SK-N-SH (cell line): ENCODE measurements at regions not wholly inside any gene's neighbourhood (a gene's known extent, or its start where the extent isn't known, plus 50 kb on each side); places are given as distances from the start of the nearest gene placed in this dataset.

Source experiments
- CTCF ChIA-PET: fragments of 300-600, 350-600 bp; formaldehyde crosslinking; extraction: SDS; loops from one replicate; lab custom pipeline; 2021; lab: Yijun Ruan, JAX
- POLR2A ChIA-PET: fragments of 350-600 bp; sonication (Branson Sonifier 250); formaldehyde crosslinking; extraction: SDS; loops from one replicate; lab custom pipeline; 2020; ENCODE audit warnings: antibody characterized with exemption, inconsistent platforms; lab: Yijun Ruan, JAX
- DNase-seq: peaks from one replicate; pipeline ENCODE4 v3.0.0; 2012
- H2AFZ ChIP-seq: fragments of 200-600 bp; sonication (generic); 2 replicates; pipeline ENCODE4 v1.8.1; 2016; ENCODE audit warnings: antibody characterized with exemption, mild to moderate bottlenecking, low read depth
- H3F3A ChIP-seq: fragments of 200-600 bp; sonication (generic); replicated peaks from 2 replicates; pipeline ENCODE3; 2016; ENCODE audit warnings: antibody characterized with exemption, mild to moderate bottlenecking; ENCODE audit not compliant: insufficient read depth
- H3K27ac ChIP-seq, 2 experiments: fragments of 200-500 bp in 1 of 2; fragments of 200-600 bp in 1 of 2; sonication (Bioruptor generic) in 1 of 2; sonication (generic), shearing (Covaris generic) in 1 of 2; 2 replicates each; pipeline versions ENCODE4 v1.5.1 to v1.6.1; 2014 to 2016; ENCODE audit warnings: low read depth in 2 of 2, inconsistent platforms in 1 of 2, low read length in 1 of 2, mild to moderate bottlenecking in 1 of 2, mixed read lengths in 1 of 2
- H3K27me3 ChIP-seq: fragments of 200-600 bp; sonication (generic), shearing (Covaris generic); 2 replicates; pipeline ENCODE4 v1.6.1; 2016; ENCODE audit warnings: mixed run types; ENCODE audit not compliant: insufficient read depth
- H3K36me3 ChIP-seq, 2 experiments: fragments of 200-500 bp in 1 of 2; fragments of 200-600 bp in 1 of 2; sonication (Bioruptor generic) in 1 of 2; sonication (generic) in 1 of 2; replicated peaks in 1 of 2; 2 replicates each; pipeline versions ENCODE3 to v1.5.1; 2014 to 2016; ENCODE audit warnings: low read length in 1 of 2, mild to moderate bottlenecking in 1 of 2; ENCODE audit not compliant: insufficient read depth in 2 of 2, control insufficient read depth in 1 of 2
- H3K4me1 ChIP-seq, 2 experiments: fragments of 200-500 bp in 1 of 2; fragments of 200-600 bp in 1 of 2; sonication (Bioruptor generic) in 1 of 2; sonication (generic), shearing (Covaris generic) in 1 of 2; 2 replicates each; pipeline versions ENCODE4 v1.5.1 to v1.6.1; 2014 to 2016; ENCODE audit warnings: low read depth in 1 of 2, low read length in 1 of 2, mixed run types in 1 of 2; ENCODE audit not compliant: insufficient read depth in 2 of 2, control insufficient read depth in 1 of 2
- H3K4me2 ChIP-seq: fragments of 200-600 bp; sonication (generic), shearing (Covaris generic); 2 replicates; pipeline ENCODE4 v1.6.1; 2017; ENCODE audit warnings: mixed run types
- H3K4me3 ChIP-seq, 2 experiments: fragments of 200-500 bp in 1 of 2; fragments of 200-600 bp in 1 of 2; sonication (Bioruptor generic) in 1 of 2; sonication (generic), shearing (Covaris generic) in 1 of 2; 2 replicates each; pipeline versions ENCODE4 v1.5.1 to v1.8.1; 2014 to 2016; ENCODE audit warnings: low read depth in 2 of 2, inconsistent platforms in 1 of 2, low read length in 1 of 2, mild to moderate bottlenecking in 1 of 2, mixed read lengths in 1 of 2, moderate library complexity in 1 of 2
- H3K79me2 ChIP-seq: fragments of 200-600 bp; sonication (generic); 2 replicates; pipeline ENCODE4 v1.8.1; 2017; ENCODE audit warnings: mild to moderate bottlenecking; ENCODE audit not compliant: insufficient read depth
- H3K9ac ChIP-seq: fragments of 200-600 bp; sonication (generic); 2 replicates; pipeline ENCODE4 v1.6.1; 2017; ENCODE audit warnings: mixed run types
- H3K9me2 ChIP-seq: fragments of 200-600 bp; sonication (generic); 2 replicates; pipeline ENCODE4 v1.6.1; 2017; ENCODE audit warnings: mixed run types
- H3K9me3 ChIP-seq: fragments of 200-600 bp; sonication (generic); 2 replicates; pipeline ENCODE4 v1.6.1; 2017; ENCODE audit warnings: mixed run types, mild to moderate bottlenecking, moderate library complexity
- H4K20me1 ChIP-seq: fragments of 200-600 bp; sonication (generic); 2 replicates; pipeline ENCODE4 v1.6.1; 2017; ENCODE audit warnings: mild to moderate bottlenecking, mixed run types; ENCODE audit not compliant: insufficient read depth
- ELF1 ChIP-seq: IDR thresholded peaks from 2 replicates; pipeline ENCODE4 v1.4.0; 2012
- EP300 ChIP-seq, 2 experiments: IDR thresholded peaks; 2 replicates each; pipeline versions ENCODE4 v1.4.0 to v1.6.1; 2012; ENCODE audit warnings: borderline replicate concordance in 1 of 2, low read depth in 1 of 2, low read length in 1 of 2
- FOXJ3 ChIP-seq: sonication (generic); formaldehyde crosslinking; IDR thresholded peaks from 2 replicates; pipeline ENCODE4 v1.5.1; 2020; ENCODE audit warnings: mild to moderate bottlenecking, missing genetic modification reagents
- FOXM1 ChIP-seq: IDR thresholded peaks from 2 replicates; pipeline ENCODE4 v1.4.0; 2012; ENCODE audit warnings: low read depth, mild to moderate bottlenecking
- GABPA ChIP-seq: IDR thresholded peaks from 2 replicates; pipeline ENCODE4 v1.4.0; 2012; ENCODE audit warnings: low read depth, mild to moderate bottlenecking
- GATA2 ChIP-seq: sonication (generic); formaldehyde crosslinking; IDR thresholded peaks from 2 replicates; pipeline ENCODE4 v1.5.0; 2020; ENCODE audit warnings: mild to moderate bottlenecking, missing genetic modification reagents
- JUND ChIP-seq: IDR thresholded peaks from 2 replicates; pipeline ENCODE4 v1.4.0; 2012
- MEF2A ChIP-seq: IDR thresholded peaks from 2 replicates; pipeline ENCODE4 v1.4.0; 2012; ENCODE audit warnings: low read depth, borderline replicate concordance
- MXI1 ChIP-seq: IDR thresholded peaks from 2 replicates; pipeline ENCODE4 v1.6.1; 2012; ENCODE audit warnings: mild to moderate bottlenecking, low read depth, low read length, improper control_type of control experiment
- NFIC ChIP-seq: IDR thresholded peaks from 2 replicates; pipeline ENCODE4 v1.4.0; 2012; ENCODE audit warnings: borderline replicate concordance
- POLR2AphosphoS5 ChIP-seq: IDR thresholded peaks from 2 replicates; pipeline ENCODE4 v1.6.1; 2012; ENCODE audit warnings: low read depth, low read length
- RCOR1 ChIP-seq: fragments of 150-350 bp; IDR thresholded peaks from 2 replicates; pipeline ENCODE4 v1.6.1; 2017; ENCODE audit warnings: antibody characterized with exemption, low read length
- RFX5 ChIP-seq: IDR thresholded peaks from 2 replicates; pipeline ENCODE4 v1.6.1; 2012; ENCODE audit warnings: mild to moderate bottlenecking, improper control_type of control experiment, low read length
- SMC3 ChIP-seq: IDR thresholded peaks from 2 replicates; pipeline ENCODE4 v1.6.1; 2012; ENCODE audit warnings: low read depth, low read length, improper control_type of control experiment
- TCF12 ChIP-seq: IDR thresholded peaks from 2 replicates; pipeline ENCODE4 v1.4.0; 2012
- TF ChIP-seq, protein P1 (sequence below): IDR thresholded peaks from 2 replicates; pipeline ENCODE4 v1.4.0; 2012; ENCODE audit warnings: low read depth, borderline replicate concordance
- TF ChIP-seq, protein P2 (sequence below): IDR thresholded peaks from 2 replicates; pipeline ENCODE4; 2012
- TF ChIP-seq, protein P3 (sequence below): fragments of 150-350 bp; IDR thresholded peaks from 2 replicates; pipeline ENCODE4 v1.6.1; 2016; ENCODE audit warnings: mild to moderate bottlenecking, low read depth, low read length
- TF ChIP-seq, protein P4 (sequence below): fragments of 200-600 bp; sonication (generic); IDR thresholded peaks from 2 replicates; pipeline ENCODE4 v1.6.1; 2017; ENCODE audit warnings: antibody characterized with exemption, mild to moderate bottlenecking, moderate library complexity
- TF ChIP-seq, protein P5 (sequence below): fragments of 150-350 bp; IDR thresholded peaks from 2 replicates; pipeline ENCODE4 v1.6.1; 2017; ENCODE audit warnings: antibody characterized with exemption, low read length, low read depth, borderline replicate concordance

DNA sequence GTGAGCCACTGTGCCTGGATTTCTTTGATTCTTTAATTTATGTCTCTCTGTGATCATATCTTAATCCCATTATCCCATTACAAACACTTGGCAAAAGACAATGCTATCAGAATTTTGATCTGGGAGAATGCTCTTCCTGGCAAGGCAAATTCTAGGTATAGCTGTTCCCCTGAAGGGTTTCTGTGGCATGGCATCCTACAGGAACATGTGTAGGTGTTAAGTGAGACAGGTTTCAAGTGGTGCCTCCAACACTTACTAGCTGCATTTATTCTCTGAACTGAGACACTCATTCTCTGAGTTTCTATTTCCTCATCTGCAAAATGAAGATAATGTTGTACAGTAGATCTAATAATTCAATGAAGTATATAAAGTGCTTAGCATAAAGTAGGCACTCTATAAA is 87.1 kb upstream of the CTTNBP2 start:
- CTCF ChIA-PET = interaction anchor here (1.2 kb wide), 1 partner anchor 56 kb away, joined by 3 read pairs; no protein-coding TSS in a partner anchor
- no peaks in the 10 kb centered on the region for H3K79me2 ChIP-seq
- POLR2A ChIA-PET = no interaction called here
- H3K4me2 ChIP-seq = no peak overlapping the region
- H3K9me3 ChIP-seq = no peaks in the 10 kb centered on the region
- TF ChIP-seq RCOR1 = no peak
- TF ChIP-seq, protein P1, sequence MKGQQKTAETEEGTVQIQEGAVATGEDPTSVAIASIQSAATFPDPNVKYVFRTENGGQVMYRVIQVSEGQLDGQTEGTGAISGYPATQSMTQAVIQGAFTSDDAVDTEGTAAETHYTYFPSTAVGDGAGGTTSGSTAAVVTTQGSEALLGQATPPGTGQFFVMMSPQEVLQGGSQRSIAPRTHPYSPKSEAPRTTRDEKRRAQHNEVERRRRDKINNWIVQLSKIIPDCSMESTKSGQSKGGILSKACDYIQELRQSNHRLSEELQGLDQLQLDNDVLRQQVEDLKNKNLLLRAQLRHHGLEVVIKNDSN = no peak
- no peak for TF ChIP-seq RFX5
- TF ChIP-seq, protein P2, sequence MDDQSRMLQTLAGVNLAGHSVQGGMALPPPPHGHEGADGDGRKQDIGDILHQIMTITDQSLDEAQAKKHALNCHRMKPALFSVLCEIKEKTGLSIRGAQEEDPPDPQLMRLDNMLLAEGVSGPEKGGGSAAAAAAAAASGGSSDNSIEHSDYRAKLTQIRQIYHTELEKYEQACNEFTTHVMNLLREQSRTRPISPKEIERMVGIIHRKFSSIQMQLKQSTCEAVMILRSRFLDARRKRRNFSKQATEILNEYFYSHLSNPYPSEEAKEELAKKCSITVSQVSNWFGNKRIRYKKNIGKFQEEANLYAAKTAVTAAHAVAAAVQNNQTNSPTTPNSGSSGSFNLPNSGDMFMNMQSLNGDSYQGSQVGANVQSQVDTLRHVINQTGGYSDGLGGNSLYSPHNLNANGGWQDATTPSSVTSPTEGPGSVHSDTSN = no peak
- no peak for TF ChIP-seq NFIC
- no peak for TF ChIP-seq GATA2 (CRISPR knock-in tag)
- no peak for TF ChIP-seq JUND
- no peak for TF ChIP-seq GABPA
- no peak for TF ChIP-seq FOXJ3 (CRISPR knock-in tag)
- no peak for TF ChIP-seq MEF2A
- TF ChIP-seq, protein P3, sequence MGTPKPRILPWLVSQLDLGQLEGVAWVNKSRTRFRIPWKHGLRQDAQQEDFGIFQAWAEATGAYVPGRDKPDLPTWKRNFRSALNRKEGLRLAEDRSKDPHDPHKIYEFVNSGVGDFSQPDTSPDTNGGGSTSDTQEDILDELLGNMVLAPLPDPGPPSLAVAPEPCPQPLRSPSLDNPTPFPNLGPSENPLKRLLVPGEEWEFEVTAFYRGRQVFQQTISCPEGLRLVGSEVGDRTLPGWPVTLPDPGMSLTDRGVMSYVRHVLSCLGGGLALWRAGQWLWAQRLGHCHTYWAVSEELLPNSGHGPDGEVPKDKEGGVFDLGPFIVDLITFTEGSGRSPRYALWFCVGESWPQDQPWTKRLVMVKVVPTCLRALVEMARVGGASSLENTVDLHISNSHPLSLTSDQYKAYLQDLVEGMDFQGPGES = no peak
- TF ChIP-seq, protein P4, sequence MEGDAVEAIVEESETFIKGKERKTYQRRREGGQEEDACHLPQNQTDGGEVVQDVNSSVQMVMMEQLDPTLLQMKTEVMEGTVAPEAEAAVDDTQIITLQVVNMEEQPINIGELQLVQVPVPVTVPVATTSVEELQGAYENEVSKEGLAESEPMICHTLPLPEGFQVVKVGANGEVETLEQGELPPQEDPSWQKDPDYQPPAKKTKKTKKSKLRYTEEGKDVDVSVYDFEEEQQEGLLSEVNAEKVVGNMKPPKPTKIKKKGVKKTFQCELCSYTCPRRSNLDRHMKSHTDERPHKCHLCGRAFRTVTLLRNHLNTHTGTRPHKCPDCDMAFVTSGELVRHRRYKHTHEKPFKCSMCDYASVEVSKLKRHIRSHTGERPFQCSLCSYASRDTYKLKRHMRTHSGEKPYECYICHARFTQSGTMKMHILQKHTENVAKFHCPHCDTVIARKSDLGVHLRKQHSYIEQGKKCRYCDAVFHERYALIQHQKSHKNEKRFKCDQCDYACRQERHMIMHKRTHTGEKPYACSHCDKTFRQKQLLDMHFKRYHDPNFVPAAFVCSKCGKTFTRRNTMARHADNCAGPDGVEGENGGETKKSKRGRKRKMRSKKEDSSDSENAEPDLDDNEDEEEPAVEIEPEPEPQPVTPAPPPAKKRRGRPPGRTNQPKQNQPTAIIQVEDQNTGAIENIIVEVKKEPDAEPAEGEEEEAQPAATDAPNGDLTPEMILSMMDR = no peak
- TF ChIP-seq POLR2AphosphoS5 = no peak
- no peak for TF ChIP-seq MXI1
- TF ChIP-seq, protein P5, sequence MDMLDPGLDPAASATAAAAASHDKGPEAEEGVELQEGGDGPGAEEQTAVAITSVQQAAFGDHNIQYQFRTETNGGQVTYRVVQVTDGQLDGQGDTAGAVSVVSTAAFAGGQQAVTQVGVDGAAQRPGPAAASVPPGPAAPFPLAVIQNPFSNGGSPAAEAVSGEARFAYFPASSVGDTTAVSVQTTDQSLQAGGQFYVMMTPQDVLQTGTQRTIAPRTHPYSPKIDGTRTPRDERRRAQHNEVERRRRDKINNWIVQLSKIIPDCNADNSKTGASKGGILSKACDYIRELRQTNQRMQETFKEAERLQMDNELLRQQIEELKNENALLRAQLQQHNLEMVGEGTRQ = no peak
- no peak for TF ChIP-seq SMC3
- no peak for TF ChIP-seq EP300 (IDR thresholded peaks at IDR 0.05; ENCODE audit: borderline replicate concordance in 1 of 2, low read depth in 1 of 2, low read length in 1 of 2)
- no peak for TF ChIP-seq TCF12
- TF ChIP-seq FOXM1 = no peak
- TF ChIP-seq ELF1 = no peak
- no peak overlapping the region for H2AFZ ChIP-seq
- H3K4me3 ChIP-seq = no peak overlapping the region
- no peak overlapping the region for H3K27ac ChIP-seq
- peaks cover 0 to 14% of the 10 kb centered on the region in 2 experiments; a peak in 1 of 4 replicates for H3K4me1 ChIP-seq
- no peak overlapping the region for H3K9ac ChIP-seq
- H3F3A ChIP-seq = no peaks in the 10 kb centered on the region
- no peaks in the 10 kb centered on the region for H3K36me3 ChIP-seq
- no peaks in the 10 kb centered on the region for H4K20me1 ChIP-seq
- H3K27me3 ChIP-seq = no peaks in the 10 kb centered on the region
- DNase-seq = no peak
- no peaks in the 10 kb centered on the region for H3K9me2 ChIP-seq
